ENCODE measurements at regions not wholly inside any gene's neighbourhood (a gene's known extent, or its start where the extent isn't known, plus 50 kb on each side); places are given as distances from the start of the nearest gene placed in this dataset.
A peak's percentile ranks its signal among the peaks of the same experiment; 100 is the strongest.

DNA sequence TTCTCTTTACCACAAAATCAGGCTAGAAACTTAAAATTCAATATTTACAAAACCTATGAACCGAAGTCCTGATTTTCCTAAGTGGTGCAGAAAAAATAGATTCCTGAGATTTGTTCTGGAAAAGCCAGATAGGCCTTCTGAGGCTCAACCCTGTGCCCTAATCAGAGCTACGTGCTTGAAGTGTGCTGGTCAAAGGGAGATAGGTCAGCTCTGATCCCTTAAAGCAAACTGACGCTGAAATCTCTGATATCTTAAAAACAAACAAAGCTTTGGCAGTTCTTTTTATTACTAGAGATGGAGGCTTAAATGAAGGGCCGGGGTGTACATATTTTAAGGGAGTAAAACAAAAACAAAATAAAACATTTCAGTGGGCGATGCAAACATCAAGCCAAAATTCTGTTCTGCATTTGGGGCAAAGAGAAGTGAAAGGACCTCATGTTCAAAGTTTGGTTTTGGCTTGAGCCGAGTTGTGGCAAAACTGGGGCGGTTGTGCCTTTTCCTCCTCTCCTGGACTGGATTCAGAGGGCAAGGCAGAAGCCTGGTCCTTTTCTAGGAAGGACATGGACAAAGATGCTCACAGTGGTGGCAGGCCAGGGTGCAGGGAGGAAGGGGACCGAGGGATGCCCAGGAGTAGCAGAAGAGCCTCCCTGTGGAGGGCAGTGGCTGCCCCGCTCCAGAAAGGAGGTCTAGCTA is 295.0 kb downstream of the CDCA7 start:
- no peak for DNase-seq

DNA sequence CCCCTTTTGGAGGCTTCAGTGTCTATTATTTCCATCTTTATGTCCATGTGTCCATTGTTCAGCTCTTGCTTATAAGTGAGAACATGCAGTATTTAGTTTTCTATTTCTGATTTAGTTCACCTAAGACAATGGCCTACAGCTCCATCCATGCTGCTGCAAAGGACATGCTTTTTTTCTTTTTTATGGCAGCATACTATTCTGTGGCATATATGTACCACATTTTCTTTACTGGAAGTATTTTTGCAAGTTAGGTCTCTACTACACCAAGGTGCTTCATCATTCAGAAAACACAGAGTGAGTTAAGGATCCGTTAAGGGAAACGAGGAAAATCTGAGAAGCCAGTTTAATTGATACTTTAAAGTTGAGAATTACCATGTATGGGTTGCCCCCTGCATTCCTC is 297.2 kb downstream of the CDCA7 start:
- no peak for DNase-seq

DNA sequence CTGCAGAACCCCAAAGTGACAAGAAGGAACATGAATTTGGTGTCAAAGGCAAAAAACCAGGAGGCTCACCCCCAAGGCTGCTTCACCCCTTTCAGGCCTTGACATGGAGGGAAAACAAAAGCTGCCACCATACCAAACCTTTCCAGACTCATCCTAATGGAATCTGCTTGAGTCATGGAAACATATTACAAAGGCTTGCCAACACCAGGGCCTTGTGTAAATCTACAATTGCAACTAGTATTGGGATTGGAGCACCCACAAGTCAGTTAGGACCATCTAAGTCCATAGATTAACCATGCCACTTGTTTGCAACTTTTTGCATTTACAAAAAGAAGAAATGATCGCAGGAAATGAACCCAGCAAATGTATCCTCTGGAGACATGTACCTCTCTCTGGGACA is 297.6 kb downstream of the CDCA7 start:
- DNase-seq: no peak

DNA sequence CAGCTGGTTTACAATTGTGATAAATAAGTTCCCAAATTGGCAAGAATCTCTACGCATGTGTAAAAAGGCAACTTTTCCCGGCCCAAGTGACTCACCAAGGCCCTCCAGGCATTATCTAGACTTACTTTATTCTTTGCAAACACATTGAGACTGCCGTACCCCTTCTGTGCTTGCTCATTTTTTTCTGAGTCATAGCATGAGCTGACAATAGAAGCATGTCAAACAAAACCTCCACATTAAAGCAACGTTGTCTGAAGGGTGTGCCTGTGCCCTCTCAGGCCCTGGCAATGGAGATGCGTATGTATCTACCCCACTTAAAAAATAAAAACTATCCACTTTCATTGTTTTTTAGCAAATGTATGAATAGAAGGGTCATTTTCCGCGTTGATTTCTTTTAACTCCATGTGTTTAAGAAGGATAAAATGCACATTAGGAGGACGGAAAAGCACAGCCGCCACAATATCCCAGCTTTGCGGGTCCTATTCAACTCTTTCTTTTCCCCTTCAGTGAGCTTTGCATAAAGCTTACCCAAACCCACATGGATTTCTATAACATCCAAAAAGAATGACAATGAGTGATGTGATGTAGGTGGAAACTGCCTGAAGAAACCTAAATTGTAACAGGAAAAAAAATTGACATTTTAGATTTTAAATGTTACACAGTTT is 298.2 kb downstream of the CDCA7 start:
- peak in 1 of 3 donors; percentile 5 for DNase-seq

DNA sequence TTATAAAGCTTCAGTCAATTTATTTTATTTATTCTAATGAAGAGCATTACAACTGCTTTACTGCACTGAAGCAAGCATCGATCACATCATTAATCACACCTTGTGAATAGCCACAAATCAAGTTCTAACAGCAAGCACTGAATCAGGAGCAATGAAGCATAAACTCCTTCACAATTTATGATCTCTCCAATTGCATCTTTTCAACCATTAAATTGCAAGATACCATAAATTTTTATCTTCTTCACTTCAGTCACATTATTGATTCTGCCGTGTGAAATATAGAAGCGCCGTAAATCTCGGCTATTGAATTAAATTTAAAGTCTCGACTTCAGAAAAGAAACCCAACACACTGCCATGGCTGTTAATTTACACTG is 298.7 kb downstream of the CDCA7 start:
- DNase-seq: no peak

DNA sequence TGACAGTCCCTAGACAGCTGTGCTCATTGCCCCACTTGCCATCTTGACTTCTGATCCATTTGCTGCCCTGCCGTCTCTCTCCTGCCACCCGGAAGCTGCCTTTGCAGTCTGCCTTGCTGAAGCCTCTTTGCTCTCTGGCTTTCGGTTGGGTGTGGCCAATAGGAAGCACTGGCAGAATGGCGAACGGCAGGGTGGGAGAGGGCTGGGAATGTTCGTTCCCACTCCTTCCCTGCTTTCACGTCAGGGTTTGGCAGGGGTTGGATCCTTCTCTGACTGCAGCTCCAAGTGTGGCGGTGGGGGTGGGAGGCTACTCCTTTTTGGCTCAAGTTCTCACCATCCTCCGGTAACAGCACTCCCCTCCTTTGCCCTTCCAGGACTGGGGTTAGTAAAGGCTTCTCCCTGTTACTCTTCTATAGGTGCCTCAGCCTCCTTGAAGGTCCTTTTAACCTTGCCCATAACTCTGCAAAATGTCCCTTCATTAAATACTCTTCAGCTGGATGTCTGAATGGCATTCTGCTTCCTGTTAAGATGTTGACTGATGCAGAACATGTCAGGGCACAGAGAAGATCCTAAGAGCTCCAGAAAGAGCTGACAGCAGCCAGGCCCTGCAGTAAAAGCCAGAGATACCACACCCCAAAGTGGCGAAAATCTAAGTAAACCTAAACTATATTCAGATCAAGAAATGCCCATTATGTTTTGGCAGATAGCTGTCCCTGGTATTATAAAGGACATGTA is 299.7 kb downstream of the CDCA7 start:
- DNase-seq: no peak

DNA sequence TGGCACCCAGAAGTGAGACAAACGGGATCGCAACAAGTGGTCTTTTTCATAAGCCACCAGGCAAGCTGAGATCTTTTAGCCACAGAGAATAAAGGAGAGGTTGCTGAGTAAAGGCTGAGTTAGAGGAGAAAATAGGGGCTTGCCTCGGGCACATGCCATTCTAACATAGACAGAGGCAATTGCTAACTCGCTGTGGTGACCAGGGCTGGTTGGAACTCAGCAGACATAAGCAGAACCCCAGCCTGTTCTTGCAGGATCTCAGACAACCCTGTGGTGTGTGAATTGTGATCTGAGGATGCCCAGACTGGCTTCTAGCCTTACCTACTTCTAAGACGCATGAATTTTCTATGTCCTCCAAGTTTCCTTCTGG is 300.2 kb downstream of the CDCA7 start:
- DNase-seq: no peak

DNA sequence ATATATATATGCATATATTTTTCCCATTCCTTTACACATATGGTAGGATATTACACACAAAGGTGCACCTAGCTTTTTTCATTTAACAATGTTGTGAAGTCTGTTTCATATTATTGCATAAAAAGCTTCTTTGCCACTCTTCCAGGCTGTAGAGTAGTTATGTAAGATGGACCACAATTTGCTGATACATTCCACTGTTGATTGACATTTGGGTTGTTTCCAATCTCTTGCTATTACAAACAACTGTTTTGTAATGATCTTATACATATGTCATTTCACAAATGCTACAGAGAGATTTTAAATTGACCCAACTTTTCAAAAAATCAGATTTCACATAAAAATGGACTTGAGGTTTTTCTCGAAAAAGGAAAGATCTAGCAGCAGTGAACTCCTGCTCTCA is 301.4 kb downstream of the CDCA7 start:
- DNase-seq: no peak

DNA sequence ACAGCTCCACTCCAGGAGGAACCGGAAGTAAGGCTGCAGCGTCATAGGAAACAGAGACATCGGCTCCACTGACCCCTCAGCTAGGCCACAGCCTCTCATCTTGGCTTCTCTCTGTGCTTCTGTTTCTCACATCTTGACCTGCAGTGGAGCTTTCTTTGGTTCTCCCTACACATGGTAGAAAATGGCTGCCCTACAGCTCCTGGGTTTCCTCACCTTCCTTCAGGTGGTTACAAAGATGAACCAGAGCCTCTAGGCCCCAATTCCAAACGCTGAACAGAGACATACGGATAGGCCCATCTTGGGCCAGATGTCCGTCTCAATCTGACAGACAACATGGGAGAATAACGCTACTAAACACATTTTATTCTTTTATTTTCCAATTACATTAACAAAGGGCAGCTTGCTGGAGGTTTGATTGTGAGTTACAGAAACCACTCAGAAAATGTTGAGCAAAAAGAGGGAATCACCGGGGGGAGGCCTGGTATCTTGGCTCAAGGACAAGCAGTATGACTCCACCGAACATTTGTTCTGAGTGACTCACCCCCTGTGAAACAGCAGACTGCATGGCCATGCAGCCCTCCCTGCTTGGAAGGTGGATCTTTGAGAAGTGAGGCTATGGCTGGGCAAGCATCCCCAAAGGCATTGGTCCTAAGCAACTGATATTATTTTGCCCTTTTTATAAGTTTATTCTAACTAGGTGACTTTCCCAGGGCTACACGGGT is 303.5 kb downstream of the CDCA7 start:
- DNase-seq: peak in 1 of 3 donors; percentile 9

DNA sequence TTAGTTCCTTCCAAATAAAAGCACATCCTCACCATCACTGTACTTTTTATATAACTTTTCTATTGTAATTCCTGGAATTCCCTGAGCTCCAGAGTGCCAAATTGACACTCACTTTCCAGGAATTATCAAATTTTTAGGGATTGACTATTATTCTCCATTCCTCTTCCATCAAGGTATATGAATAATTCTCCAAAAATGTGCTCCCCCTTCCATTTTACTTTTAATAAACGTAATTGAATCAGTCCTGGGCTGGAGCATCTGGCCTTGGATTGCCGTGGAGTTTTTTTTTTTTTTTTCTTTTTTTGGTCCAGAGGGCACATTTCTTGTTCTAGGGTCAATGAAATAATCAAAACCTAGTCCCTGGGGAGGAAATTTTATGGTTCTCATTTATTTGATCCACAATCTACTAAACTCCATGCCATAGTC is 304.3 kb downstream of the CDCA7 start:
- no peak for DNase-seq

DNA sequence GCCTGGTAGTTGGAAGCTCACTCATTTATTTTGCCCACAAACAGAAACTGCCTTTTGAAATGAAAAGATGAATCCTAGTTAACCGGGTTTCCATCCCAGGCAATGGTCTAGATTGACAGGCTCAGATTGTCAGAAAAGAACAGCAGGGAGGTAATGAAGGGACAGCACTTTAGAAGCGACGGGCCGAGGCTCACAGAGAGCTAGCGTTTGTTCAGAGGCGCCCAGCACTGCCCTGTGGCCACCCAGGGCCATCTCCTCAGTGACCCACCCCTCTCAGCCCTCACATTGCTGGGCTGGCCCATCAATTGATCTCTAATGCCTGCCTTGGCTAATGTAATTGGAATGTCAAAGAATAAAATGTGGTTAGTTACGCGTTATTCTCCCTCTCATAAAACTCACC is 304.8 kb downstream of the CDCA7 start:
- DNase-seq: no peak

DNA sequence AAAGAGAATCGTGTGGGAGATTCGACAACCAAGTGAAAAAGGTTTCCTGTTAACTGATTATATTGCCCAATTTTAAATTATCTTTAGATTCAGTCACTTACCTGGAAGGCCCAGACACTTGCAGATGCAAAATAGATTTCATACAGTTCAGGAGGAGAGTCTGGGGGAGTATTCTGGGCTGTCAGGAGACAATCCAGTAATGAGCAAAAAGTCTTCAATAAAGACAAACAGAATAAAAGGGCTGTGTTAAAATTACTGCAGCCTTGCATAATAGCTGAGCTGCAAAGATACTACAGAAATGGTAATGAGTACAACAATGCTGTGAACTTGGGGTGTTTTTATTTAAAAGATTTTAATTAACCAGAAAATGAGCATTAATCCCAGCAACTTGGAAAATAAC is 303.6 kb downstream of the SP3 start:
- no peak for DNase-seq

DNA sequence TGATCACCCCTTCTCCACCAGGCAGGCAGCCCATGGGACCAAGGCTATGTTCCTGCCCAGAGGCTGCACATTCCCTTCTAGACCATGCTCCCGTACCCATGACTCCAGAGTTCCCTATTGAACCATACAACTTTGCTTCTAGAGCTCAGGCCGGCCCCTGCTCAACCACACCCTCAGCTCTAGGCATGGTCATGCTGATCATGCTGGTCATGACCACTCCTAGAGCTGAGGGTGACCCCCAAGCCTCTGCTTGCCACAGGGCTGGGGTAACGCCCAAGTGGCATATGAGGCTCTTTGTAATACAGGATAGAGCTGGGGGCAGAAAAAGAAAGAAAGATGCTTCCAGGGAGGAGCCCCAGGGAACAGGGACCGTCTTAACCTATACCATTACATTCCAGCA is 301.8 kb downstream of the SP3 start:
- no peak for DNase-seq

DNA sequence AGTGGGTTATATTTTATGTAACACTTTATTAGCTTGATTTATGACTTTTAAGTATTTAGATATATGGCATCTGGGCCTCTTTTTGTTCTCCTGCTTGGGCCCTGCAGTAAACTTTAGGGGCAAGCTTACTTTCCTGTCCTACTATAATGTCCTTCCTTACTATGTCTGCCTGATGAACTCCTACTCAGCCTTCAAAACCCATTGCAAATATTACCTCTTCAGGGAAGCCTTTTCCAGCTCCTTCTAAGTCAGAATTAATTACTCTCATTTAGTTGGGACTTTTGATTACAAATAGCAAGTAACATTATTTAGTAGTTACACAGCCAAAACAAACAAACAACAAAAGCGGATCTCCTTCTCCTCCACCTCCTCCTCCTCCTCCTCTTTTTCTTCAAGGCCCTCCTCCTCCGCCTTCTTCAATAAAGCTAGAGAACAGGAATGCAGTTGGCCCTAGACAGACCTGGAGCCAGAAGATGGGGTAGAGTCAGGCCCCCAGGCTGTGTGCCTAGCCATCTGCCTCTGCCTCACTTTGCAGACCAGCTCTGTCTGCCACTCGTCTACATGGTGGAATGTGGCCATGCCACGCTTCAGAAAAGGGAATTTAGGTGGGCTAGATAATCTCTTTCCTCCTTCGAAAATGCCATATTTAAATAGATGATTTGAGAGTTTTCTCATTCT is 301.2 kb downstream of the SP3 start:
- DNase-seq: no peak

DNA sequence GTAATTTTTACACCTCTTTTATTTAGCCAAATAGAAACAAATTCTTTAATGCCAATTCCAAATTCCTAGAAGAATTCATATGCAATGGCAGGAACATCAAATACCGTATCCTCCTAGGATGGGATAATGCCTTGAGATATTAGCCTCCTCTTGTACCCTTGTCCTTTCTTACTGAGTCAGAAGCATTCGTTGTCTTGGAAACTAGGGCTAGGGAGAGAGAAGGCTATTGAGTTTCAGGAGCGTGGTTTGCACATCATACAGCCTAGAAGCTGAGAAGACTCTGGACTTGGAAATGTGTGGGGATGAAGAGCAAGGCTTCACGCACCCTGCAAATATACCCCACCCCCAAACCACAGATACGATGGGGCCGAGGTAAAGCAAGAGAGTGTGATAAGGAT is 300.7 kb downstream of the SP3 start:
- no peak for DNase-seq

DNA sequence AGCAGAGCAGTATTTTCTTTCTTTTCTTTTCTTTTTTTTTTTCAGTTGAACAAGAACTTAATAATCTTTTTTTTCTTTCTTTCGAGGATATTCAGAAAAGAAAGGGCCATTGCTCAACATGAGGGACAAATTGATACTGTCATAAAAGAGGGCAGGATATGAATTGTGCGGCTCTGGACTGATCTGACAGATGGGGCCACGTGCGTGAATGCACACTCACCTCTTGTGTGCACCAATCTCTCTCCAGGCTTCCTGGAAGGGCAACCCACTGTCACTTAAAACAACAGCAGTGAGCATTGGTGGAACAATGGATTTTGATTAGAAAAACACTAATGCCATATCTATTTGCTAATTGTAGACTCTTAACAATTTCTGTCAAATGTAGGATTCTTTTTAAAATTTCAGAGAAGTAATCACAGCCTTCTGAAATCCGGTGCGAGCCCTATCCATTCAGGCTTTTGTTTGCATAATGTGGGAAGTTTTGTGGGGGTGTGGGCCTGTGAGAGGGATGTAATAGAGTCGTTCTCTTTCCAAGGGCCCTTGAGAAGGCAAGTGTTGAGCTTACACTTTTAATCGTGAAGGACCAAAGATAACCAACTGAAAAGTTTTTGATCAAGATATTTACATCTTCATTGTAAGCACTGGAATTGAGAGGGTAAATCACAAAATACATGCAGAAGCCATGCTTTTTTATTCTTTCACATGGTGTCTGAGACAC is 298.8 kb downstream of the SP3 start:
- DNase-seq: peak in 2 of 3 donors; percentile 12 to 20

DNA sequence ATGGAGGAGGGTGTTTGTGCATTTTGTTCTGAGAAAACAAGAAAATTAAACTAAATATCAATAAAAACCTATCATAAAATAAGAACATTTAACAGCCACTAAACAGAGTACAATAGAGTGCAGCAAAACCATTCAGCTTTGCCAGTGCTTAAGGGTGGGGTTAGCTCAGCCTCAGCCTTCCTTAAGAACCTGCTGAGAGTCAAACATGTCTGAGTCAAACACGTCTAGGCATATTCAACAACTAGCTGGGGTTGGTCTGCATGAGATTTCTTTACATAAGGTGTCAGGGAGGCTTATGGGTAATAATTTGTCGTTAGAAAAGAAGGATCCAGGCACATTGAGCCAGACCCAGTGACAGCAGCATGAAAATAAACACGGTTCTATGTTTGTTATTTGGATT is 298.2 kb downstream of the SP3 start:
- DNase-seq: no peak

DNA sequence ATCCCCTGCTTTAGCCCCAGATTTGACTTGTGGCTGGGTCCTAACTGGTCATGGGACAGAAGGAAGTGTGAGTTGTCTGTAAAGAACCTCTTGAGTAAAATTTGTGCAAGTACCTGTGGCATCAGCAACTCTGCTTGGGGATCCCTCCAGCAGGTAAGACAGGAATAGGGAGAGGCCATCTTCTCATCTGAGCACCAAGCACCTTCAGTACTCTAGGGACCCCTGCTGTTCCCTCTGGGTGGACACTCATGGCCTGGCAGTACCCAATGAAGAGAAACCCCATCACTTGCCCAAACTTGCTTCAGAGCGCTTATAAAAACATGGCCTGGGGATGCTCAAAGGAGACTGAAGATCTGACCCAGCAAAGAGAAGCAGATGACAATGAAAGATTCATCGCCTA is 297.8 kb downstream of the SP3 start:
- DNase-seq: no peak

DNA sequence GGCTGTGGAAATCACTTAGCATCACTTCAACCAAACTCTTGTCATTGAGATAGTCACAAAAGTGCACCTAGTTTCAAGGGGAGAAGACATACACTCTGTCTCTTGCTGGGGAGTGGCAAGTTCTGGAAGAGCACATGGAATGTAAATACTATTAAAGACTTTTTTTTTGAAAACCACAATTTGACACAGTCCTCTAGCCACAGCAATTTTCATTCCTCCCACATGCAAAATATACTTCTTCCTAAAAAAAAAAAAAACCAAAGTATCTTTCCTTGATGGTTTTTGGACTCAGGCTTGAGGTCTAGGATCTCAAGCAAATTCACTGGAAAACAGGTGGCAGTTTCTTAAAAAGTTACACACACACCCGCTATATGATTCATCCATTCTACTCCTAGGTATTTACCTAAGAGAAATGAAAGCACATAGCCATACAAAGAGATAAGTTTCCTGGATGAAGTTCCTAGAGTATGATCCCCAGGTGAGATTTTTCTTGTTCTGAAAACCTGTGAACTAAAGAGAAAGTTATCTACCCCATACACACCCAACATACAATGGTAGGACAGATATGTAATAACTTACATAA is 295.8 kb downstream of the SP3 start:
- DNase-seq: no peak

DNA sequence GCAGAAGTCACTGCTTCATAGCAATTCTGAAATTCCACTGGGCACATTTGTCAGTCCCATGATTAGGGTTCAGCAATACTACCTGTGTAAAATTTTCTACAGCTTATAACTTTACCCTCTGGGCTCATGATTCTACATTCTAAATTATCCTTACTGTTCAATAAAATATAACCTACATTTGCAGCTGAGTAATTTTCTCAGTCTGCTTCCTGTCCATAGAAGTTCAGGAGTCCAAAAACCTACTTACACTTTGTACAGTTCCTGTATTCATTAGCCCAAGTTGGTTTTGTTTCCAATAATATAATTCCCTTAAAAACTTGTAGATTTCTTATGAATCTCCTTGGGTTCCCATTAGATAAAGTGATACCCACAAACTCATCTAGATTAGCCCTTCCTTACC is 295.3 kb downstream of the SP3 start:
- no peak for DNase-seq

DNA sequence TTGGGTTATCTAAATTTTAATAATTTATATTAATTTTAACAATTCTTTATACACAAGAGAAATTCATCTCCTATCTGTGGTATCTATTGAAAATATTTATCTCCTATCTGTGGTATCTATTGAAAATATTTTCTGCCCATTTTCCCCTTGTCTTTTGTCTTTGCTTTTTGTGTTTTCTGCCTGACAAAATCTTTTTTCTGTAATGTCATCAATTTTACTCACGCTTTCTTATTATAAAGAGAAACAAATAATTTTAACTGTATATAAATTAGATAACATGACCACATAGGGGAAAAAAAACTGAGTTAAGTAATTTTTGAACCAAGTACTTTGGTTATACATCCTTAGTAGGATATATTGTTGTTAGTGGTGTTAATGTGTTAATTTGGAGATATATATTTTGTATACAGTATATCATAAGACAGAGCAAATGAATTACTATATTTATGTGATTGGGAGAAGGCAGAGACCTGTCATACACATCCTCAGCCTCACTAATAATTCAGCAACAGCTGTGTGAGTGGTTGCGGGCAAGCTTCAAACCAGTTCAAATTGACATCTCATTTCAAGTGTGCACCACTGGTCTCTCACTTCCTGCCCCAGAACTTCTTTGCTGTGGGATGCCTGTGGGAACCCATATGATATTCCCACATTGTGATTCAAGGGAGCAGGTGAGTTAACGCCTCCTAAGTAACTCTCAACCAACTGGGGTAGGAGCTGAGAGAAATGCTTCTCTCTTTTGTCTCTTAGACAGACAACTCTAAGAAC is 292.4 kb downstream of the SP3 start:
- DNase-seq: no peak

All from suppressor macrophage treated with lipopolysaccharide for 1 hour (primary cell).